HCT116 (cell line): ENCODE measurements at regions not wholly inside any gene's neighbourhood (a gene's known extent, or its start where the extent isn't known, plus 50 kb on each side); places are given as distances from the start of the nearest gene placed in this dataset.

Experiments
- ATAC-seq: fragments of 200-7000 bp; cut with Tn5 transposase; 2 replicates; pipeline ENCODE4 v1.9.1; 2020; ENCODE audit warnings: mild to moderate bottlenecking, moderate library complexity
- BruUV-seq: library from RNA; stranded (reverse); fragments of 400-500 nt; replicated peaks from 2 replicates; lab custom pipeline; 2021; lab: Mats Ljungman, UMichigan
- CTCF ChIA-PET: fragments of 300-600 bp; sonication (Branson Sonifier 250); formaldehyde crosslinking; loops from one replicate; lab custom pipeline; 2021; ENCODE audit warnings: antibody characterized with exemption; lab: Charles Lee
- POLR2A ChIA-PET: fragments of 300-600, 350-600 bp; sonication (Branson Sonifier 250); formaldehyde crosslinking; loops from one replicate; lab custom pipeline; 2021; ENCODE audit warnings: antibody characterized with exemption; lab: Charles Lee
- RAD21 ChIA-PET, 2 experiments: fragments of 300-600 bp; sonication (Branson Sonifier 250); formaldehyde crosslinking; loops; one replicate each; lab custom pipeline; 2023; ENCODE audit warnings: low total read pairs in 2 of 2; ENCODE audit not compliant: uncharacterized antibody in 2 of 2, unreplicated experiment in 2 of 2, low non-redundant PET in 1 of 2; lab: Charles Lee
- DNase-seq: peaks from one replicate; pipeline ENCODE4 v3.0.0-alpha.2; 2010; ENCODE audit warnings: low read depth, low spot score
- H2AFZ ChIP-seq: fragments of 200-600 bp; shearing (Covaris generic), sonication (generic); 2 replicates; pipeline ENCODE4 v1.6.1; 2017; ENCODE audit warnings: low read depth, mixed run types, mixed read lengths, antibody characterized with exemption, low read length; ENCODE audit not compliant: poor library complexity, severe bottlenecking
- H3K27ac ChIP-seq: 2 replicates; pipeline ENCODE4 v1.5.1; 2012; ENCODE audit warnings: low read depth, low read length
- H3K27me3 ChIP-seq: fragments of 200-600 bp; sonication (generic); 2 replicates; pipeline ENCODE4 v1.6.1; 2016; ENCODE audit warnings: mixed run types, low read length, mixed read lengths; ENCODE audit not compliant: insufficient read depth
- H3K36me3 ChIP-seq, 2 experiments: fragments of 200-500 bp in 1 of 2; fragments of 200-600 bp in 1 of 2; sonication (Bioruptor generic) in 1 of 2; sonication (generic) in 1 of 2; 2 replicates each; pipeline versions ENCODE4 v1.5.1 to v1.6.1; 2014 to 2016; ENCODE audit warnings: low read length in 2 of 2, inconsistent platforms in 1 of 2, mixed read lengths in 1 of 2, mixed run types in 1 of 2; ENCODE audit not compliant: insufficient read depth in 2 of 2, control insufficient read depth in 1 of 2
- H3K4me1 ChIP-seq, 2 experiments: fragments of 200-600 bp in 1 of 2; sonication (generic) in 1 of 2; 2 replicates each; pipeline versions ENCODE4 v1.5.1 to v1.6.1; 2012 to 2017; ENCODE audit warnings: low read length in 2 of 2, inconsistent platforms in 1 of 2, mild to moderate bottlenecking in 1 of 2, mixed read lengths in 1 of 2, mixed run types in 1 of 2, moderate library complexity in 1 of 2; ENCODE audit not compliant: insufficient read depth in 2 of 2, control insufficient read depth in 1 of 2
- H3K4me2 ChIP-seq: fragments of 200-600 bp; sonication (generic); 2 replicates; pipeline ENCODE4 v1.6.1; 2017; ENCODE audit warnings: mixed run types, low read length, mixed read lengths
- H3K4me3 ChIP-seq, 2 experiments: fragments of 200-600 bp in 1 of 2; sonication (generic) in 1 of 2; replicated peaks in 1 of 2; 2 replicates each; pipeline ENCODE4 v1.5.1; 2011 to 2016; ENCODE audit warnings: low read length in 2 of 2, control low read depth in 1 of 2, low read depth in 1 of 2, mild to moderate bottlenecking in 1 of 2, mixed read lengths in 1 of 2, mixed run types in 1 of 2
- H3K79me2 ChIP-seq: fragments of 200-600 bp; sonication (generic); 2 replicates; pipeline ENCODE4 v1.6.1; 2017; ENCODE audit warnings: mild to moderate bottlenecking, mixed run types, low read length, moderate library complexity, mixed read lengths; ENCODE audit not compliant: insufficient read depth
- H3K9ac ChIP-seq: fragments of 200-600 bp; sonication (generic); 2 replicates; pipeline ENCODE4 v1.6.1; 2016; ENCODE audit warnings: low read length, mixed read lengths
- H3K9me2 ChIP-seq: fragments of 200-600 bp; sonication (generic), shearing (Covaris generic); 2 replicates; pipeline ENCODE4 v1.6.1; 2017; ENCODE audit warnings: mixed run types, mild to moderate bottlenecking, moderate library complexity; ENCODE audit not compliant: insufficient read depth
- H3K9me3 ChIP-seq, 2 experiments: fragments of 200-500 bp in 1 of 2; fragments of 200-600 bp in 1 of 2; sonication (Bioruptor generic) in 1 of 2; sonication (generic) in 1 of 2; 2 replicates each; pipeline ENCODE4 v1.6.1; 2014 to 2017; ENCODE audit warnings: low read length in 2 of 2, mixed read lengths in 2 of 2, inconsistent platforms in 1 of 2, low read depth in 1 of 2, mild to moderate bottlenecking in 1 of 2, mixed run types in 1 of 2, moderate library complexity in 1 of 2; ENCODE audit not compliant: control insufficient read depth in 1 of 2, insufficient read depth in 1 of 2
- H4K20me1 ChIP-seq: fragments of 200-600 bp; sonication (generic), shearing (Covaris generic); 2 replicates; pipeline ENCODE4 v1.6.1; 2017; ENCODE audit warnings: mixed run types, mild to moderate bottlenecking, moderate library complexity; ENCODE audit not compliant: insufficient read depth
- ATF3 ChIP-seq: IDR thresholded peaks from 2 replicates; pipeline ENCODE4 v1.6.1; 2012
- FOSL1 ChIP-seq: IDR thresholded peaks from 2 replicates; pipeline ENCODE4 v1.6.1; 2012; ENCODE audit warnings: low read depth
- TCF7L2 ChIP-seq: IDR thresholded peaks from 2 replicates; pipeline ENCODE4 v1.7.0; 2011; ENCODE audit warnings: borderline replicate concordance, inconsistent platforms; ENCODE audit not compliant: insufficient read depth, insufficient read length; ENCODE audit errors: extremely low read depth
- ZFX ChIP-seq: fragments of 450-650 bp; IDR thresholded peaks from 2 replicates; pipeline ENCODE4 v1.6.1; 2017
- intact Hi-C: fragments of 100-400 bp; cut with micrococcal nuclease; formaldehyde crosslinking; loops from 2 replicates; pipeline ENCODE4 v1.10.0; 2022

GRCh38 chr1:68696221-68696620 is 199.3 kb upstream of the DEPDC1 start:
- Histone ChIP-seq H3K27me3 (no peaks in the 10 kb centered on the region), H3K4me2 (no peak overlapping the region), H3K4me3 (no peak overlapping the region), H4K20me1 (no peaks in the 10 kb centered on the region), H3K9me2 (no peaks in the 10 kb centered on the region), H2AFZ (no peak overlapping the region), H3K27ac (no peak overlapping the region), H3K9ac (no peak overlapping the region), H3K36me3 (no peaks in the 10 kb centered on the region), H3K9me3 (no peaks in the 10 kb centered on the region), H3K79me2 (no peaks in the 10 kb centered on the region), H3K4me1 (no peaks in the 10 kb centered on the region)
- DNase-seq, result no peak
- POLR2A ChIA-PET, result no interaction called here
- TF ChIP-seq ZFX (no peak), TCF7L2 (no peak)
- CTCF ChIA-PET, result no interaction called here
- intact Hi-C loops, result no loop called here
- RAD21 ChIA-PET, result no interaction called here
- no TSS peak for BruUV-seq
- ATAC-seq, result no peak

GRCh38 chr1:68703921-68704354 is 207.1 kb upstream of the DEPDC1 start:
- H3K36me3 ChIP-seq, result no peaks in the 10 kb centered on the region
- no peaks in the 10 kb centered on the region for H3K9me3 ChIP-seq
- TF ChIP-seq ATF3 (no peak), FOSL1 (peak; percentile 24; the same call in 1 of the 2 replicates)
- ATAC-seq (peak; percentile 80), DNase-seq (no peak)
- H3K27ac ChIP-seq, result no peak overlapping the region
- POLR2A ChIA-PET, result no interaction called here
- RAD21 ChIA-PET, result no interaction called here
- intact Hi-C loops, result no loop called here
- no peaks in the 10 kb centered on the region for H3K79me2 ChIP-seq
- H3K9ac ChIP-seq, result no peak overlapping the region
- BruUV-seq, result no TSS peak
- H3K9me2 ChIP-seq, result no peaks in the 10 kb centered on the region
- H4K20me1 ChIP-seq, result no peaks in the 10 kb centered on the region
- no peaks in the 10 kb centered on the region for H3K27me3 ChIP-seq
- H3K4me2 ChIP-seq, result peak overlapping the region; percentile 59
- CTCF ChIA-PET, result no interaction called here
- H2AFZ ChIP-seq, result peak overlapping the region; percentile 93
- no peak overlapping the region for H3K4me3 ChIP-seq
- peaks cover 10 to 18% of the 10 kb centered on the region in 2 experiments; a peak in 3 of 4 replicates for H3K4me1 ChIP-seq
